DOHH2 (cell line): ENCODE measurements at regions not wholly inside any gene's neighbourhood (a gene's known extent, or its start where the extent isn't known, plus 50 kb on each side); places are given as distances from the start of the nearest gene placed in this dataset.

Source experiments
- H3F3A ChIP-seq: fragments of 200-600 bp; sonication (generic), shearing (Covaris generic); 2 replicates; pipeline ENCODE4 v1.6.0; 2016; ENCODE audit warnings: antibody characterized with exemption, mild to moderate bottlenecking; ENCODE audit not compliant: control insufficient read depth, insufficient read depth
- H3K27ac ChIP-seq: fragments of 200-600 bp; sonication (generic); 2 replicates; pipeline ENCODE4 v1.5.1; 2014; ENCODE audit warnings: low read depth, mild to moderate bottlenecking, low read length, moderate library complexity
- H3K27me3 ChIP-seq: fragments of 200-600 bp; sonication (generic); 2 replicates; pipeline ENCODE4 v1.6.1; 2014; ENCODE audit warnings: mild to moderate bottlenecking, low read length, mixed read lengths; ENCODE audit not compliant: control insufficient read depth
- H3K36me3 ChIP-seq: fragments of 200-600 bp; sonication (generic); 2 replicates; pipeline ENCODE4 v1.6.1; 2014; ENCODE audit warnings: mild to moderate bottlenecking, low read length, moderate library complexity, mixed read lengths; ENCODE audit not compliant: control insufficient read depth
- H3K4me1 ChIP-seq: fragments of 200-600 bp; sonication (generic); 2 replicates; pipeline ENCODE4 v1.6.1; 2014; ENCODE audit warnings: mild to moderate bottlenecking, low read length, mixed read lengths; ENCODE audit not compliant: control insufficient read depth
- H3K4me2 ChIP-seq: fragments of 200-600 bp; sonication (generic); 2 replicates; pipeline ENCODE4 v1.6.0; 2014; ENCODE audit warnings: mild to moderate bottlenecking, low read length, moderate library complexity
- H3K4me3 ChIP-seq: fragments of 200-600 bp; sonication (generic); 2 replicates; pipeline ENCODE4 v1.5.1; 2014; ENCODE audit warnings: mild to moderate bottlenecking, low read length, mixed read lengths
- H3K79me2 ChIP-seq: fragments of 200-600 bp; sonication (generic); 2 replicates; pipeline ENCODE4 v1.6.1; 2014; ENCODE audit warnings: mild to moderate bottlenecking, low read length, mixed read lengths; ENCODE audit not compliant: control insufficient read depth
- H3K9me2 ChIP-seq: fragments of 200-600 bp; sonication (generic); replicated peaks from 2 replicates; pipeline ENCODE4 v1.6.1; 2014; ENCODE audit warnings: mild to moderate bottlenecking, low read length, mixed read lengths; ENCODE audit not compliant: control insufficient read depth
- H3K9me3 ChIP-seq: fragments of 200-600 bp; sonication (generic); 2 replicates; pipeline ENCODE4 v1.6.1; 2014; ENCODE audit warnings: antibody characterized with exemption, low read length, mixed read lengths; ENCODE audit not compliant: control insufficient read depth, insufficient read depth
- H4K20me1 ChIP-seq: fragments of 200-600 bp; sonication (generic); 2 replicates; pipeline ENCODE4 v1.6.0; 2014; ENCODE audit warnings: low read depth, mild to moderate bottlenecking, antibody characterized with exemption, low read length, moderate library complexity; ENCODE audit not compliant: control insufficient read depth, insufficient read depth
- CTCF ChIP-seq: fragments of 200-600 bp; sonication (generic); IDR thresholded peaks from one replicate; pipeline ENCODE4 v1.5.1; 2014; ENCODE audit warnings: antibody characterized with exemption, mild to moderate bottlenecking, low read depth, low read length; ENCODE audit not compliant: poor library complexity, severe bottlenecking
- EZH2phosphoT487 ChIP-seq: fragments of 200-600 bp; sonication (generic); IDR thresholded peaks from 2 replicates; pipeline ENCODE4 v1.6.1; 2017; ENCODE audit warnings: borderline replicate concordance, mild to moderate bottlenecking, antibody characterized with exemption, low read length, moderate library complexity, mixed read lengths

- H3K36me3 ChIP-seq, result no peaks in the 10 kb centered on the region
- no peaks in the 10 kb centered on the region for H3K79me2 ChIP-seq
- H3K4me1 ChIP-seq, result no peaks in the 10 kb centered on the region
- H4K20me1 ChIP-seq, result no peaks in the 10 kb centered on the region
- no peaks in the 10 kb centered on the region for H3K9me2 ChIP-seq
- H3K27me3 ChIP-seq, result no peaks in the 10 kb centered on the region
- no peak overlapping the region for H3K4me3 ChIP-seq
- H3K27ac ChIP-seq, result no peak overlapping the region
- TF ChIP-seq CTCF (no peak), EZH2phosphoT487 (no peak)
- no peaks in the 10 kb centered on the region for H3F3A ChIP-seq
- no peak overlapping the region for H3K4me2 ChIP-seq
- H3K9me3 ChIP-seq, result no peaks in the 10 kb centered on the region
Measured at GRCh38 chr5:10167806-10168205, 81.9 kb downstream of the ATPSCKMT start.

GRCh38 chr5:10166392-10166791 is 83.3 kb downstream of the ATPSCKMT start:
- Histone ChIP-seq H3K4me1 (no peaks in the 10 kb centered on the region), H3K9me3 (no peaks in the 10 kb centered on the region), H4K20me1 (no peaks in the 10 kb centered on the region), H3K4me3 (no peak overlapping the region), H3F3A (no peaks in the 10 kb centered on the region), H3K27me3 (no peaks in the 10 kb centered on the region), H3K4me2 (no peak overlapping the region), H3K36me3 (no peaks in the 10 kb centered on the region), H3K27ac (no peak overlapping the region), H3K79me2 (no peaks in the 10 kb centered on the region), H3K9me2 (no peaks in the 10 kb centered on the region)
- no peak for TF ChIP-seq CTCF
- no peak for TF ChIP-seq EZH2phosphoT487

GRCh38 chr5:10162468-10162867 is 87.2 kb downstream of the ATPSCKMT start:
- no peaks in the 10 kb centered on the region for H3F3A ChIP-seq
- H3K4me1 ChIP-seq, result no peaks in the 10 kb centered on the region
- no peaks in the 10 kb centered on the region for H3K36me3 ChIP-seq
- no peak overlapping the region for H3K4me2 ChIP-seq
- H4K20me1 ChIP-seq, result no peaks in the 10 kb centered on the region
- no peaks in the 10 kb centered on the region for H3K9me3 ChIP-seq
- H3K9me2 ChIP-seq, result no peaks in the 10 kb centered on the region
- TF ChIP-seq EZH2phosphoT487 (no peak), CTCF (no peak)
- no peaks in the 10 kb centered on the region for H3K27me3 ChIP-seq
- H3K79me2 ChIP-seq, result no peaks in the 10 kb centered on the region
- no peak overlapping the region for H3K4me3 ChIP-seq
- no peak overlapping the region for H3K27ac ChIP-seq

GRCh38 chr5:10161778-10162177 is 87.9 kb downstream of the ATPSCKMT start:
- Histone ChIP-seq H3K9me3 (no peaks in the 10 kb centered on the region), H3K4me2 (no peak overlapping the region), H3K79me2 (no peaks in the 10 kb centered on the region), H3K36me3 (no peaks in the 10 kb centered on the region), H3K4me1 (no peaks in the 10 kb centered on the region), H3K4me3 (no peak overlapping the region), H3K27ac (no peak overlapping the region), H3K27me3 (no peaks in the 10 kb centered on the region), H3F3A (no peaks in the 10 kb centered on the region), H4K20me1 (no peaks in the 10 kb centered on the region), H3K9me2 (no peaks in the 10 kb centered on the region)
- TF ChIP-seq EZH2phosphoT487 (no peak), CTCF (no peak)
